HG03064 (cell line): ENCODE measurements at regions not wholly inside any gene's neighbourhood (a gene's known extent, or its start where the extent isn't known, plus 50 kb on each side); places are given as distances from the start of the nearest gene placed in this dataset.

ENCODE experiments used
- ATAC-seq: cut with Tn5 transposase; IDR thresholded peaks from one replicate; pipeline ENCODE4 v1.9.1; 2021; ENCODE audit warnings: low read depth; ENCODE audit not compliant: unreplicated experiment

GRCh38 chr4:33226783-33227182 is 2506.6 kb downstream of the PCDH7 start:
- ATAC-seq, result no peak

- no peak for ATAC-seq
These were observed 2534.9 kb downstream of the PCDH7 start for GRCh38 chr4:33255094-33255493.

GRCh38 chr4:33255507-33255906 is 2535.3 kb downstream of the PCDH7 start:
- ATAC-seq, result no peak

GRCh38 chr4:33262824-33263223 is 2542.7 kb downstream of the PCDH7 start:
- ATAC-seq, result no peak

GRCh38 chr4:33268776-33269175 is 2548.6 kb downstream of the PCDH7 start:
- no peak for ATAC-seq

- no peak for ATAC-seq
These were observed 2550.2 kb downstream of the PCDH7 start for GRCh38 chr4:33270403-33270802.

GRCh38 chr4:33272722-33273121 is 2552.6 kb downstream of the PCDH7 start:
- ATAC-seq, result no peak

GRCh38 chr4:33283818-33284217 is 2563.6 kb downstream of the PCDH7 start:
- no peak for ATAC-seq

- ATAC-seq, result no peak
These were observed 2576.8 kb downstream of the PCDH7 start for GRCh38 chr4:33296876-33297455.

GRCh38 chr4:33302321-33302720 is 2582.2 kb downstream of the PCDH7 start:
- ATAC-seq, result no peak

GRCh38 chr4:33306131-33306530 is 2586.0 kb downstream of the PCDH7 start:
- ATAC-seq, result no peak

- ATAC-seq, result no peak
These were observed 2595.9 kb downstream of the PCDH7 start for GRCh38 chr4:33316033-33316432.

- ATAC-seq, result no peak
These were observed 2596.4 kb downstream of the PCDH7 start for GRCh38 chr4:33316578-33316977.

GRCh38 chr4:33323393-33323792 is 2603.2 kb downstream of the PCDH7 start:
- no peak for ATAC-seq

- ATAC-seq, result no peak
These were observed 2614.2 kb downstream of the PCDH7 start for GRCh38 chr4:33334416-33334815.

GRCh38 chr4:33339762-33340161 is 2619.6 kb downstream of the PCDH7 start:
- ATAC-seq, result no peak

- no peak for ATAC-seq
These were observed 2620.0 kb downstream of the PCDH7 start for GRCh38 chr4:33340168-33340567.

GRCh38 chr4:33349376-33349775 is 2629.2 kb downstream of the PCDH7 start:
- no peak for ATAC-seq

- no peak for ATAC-seq
These were observed 2637.0 kb downstream of the PCDH7 start for GRCh38 chr4:33357121-33357520.

GRCh38 chr4:33369446-33369845 is 2649.3 kb downstream of the PCDH7 start:
- no peak for ATAC-seq

- ATAC-seq, result no peak
These were observed 2661.6 kb downstream of the PCDH7 start for GRCh38 chr4:33381816-33382215.

GRCh38 chr4:33386764-33387163 is 2666.6 kb downstream of the PCDH7 start:
- ATAC-seq, result no peak

GRCh38 chr4:33390976-33391375 is 2670.8 kb downstream of the PCDH7 start:
- ATAC-seq, result no peak
